Mucosa of descending colon (tissue), 3 donors: ENCODE measurements at regions not wholly inside any gene's neighbourhood (a gene's known extent, or its start where the extent isn't known, plus 50 kb on each side); places are given as distances from the start of the nearest gene placed in this dataset.
"Not testable (repeated sequence)": the region's sequence is repeated elsewhere in the genome, so short reads cannot be mapped to it uniquely, and the experiment has no call there.

Experiments used
- ATAC-seq: fragments of 200-7000 bp; cut with Tn5 transposase; one replicate; pipeline ENCODE4 v1.9.1; 2020; ENCODE audit warnings: mild to moderate bottlenecking, moderate library complexity
- DNase-seq, 3 donors: peaks; one replicate each; pipeline ENCODE4 v3.0.0-alpha.2; 2020
- H3K36me3 ChIP-seq: fragments of 200-600 bp; one replicate; pipeline ENCODE4 v1.8.0; 2021; ENCODE audit warnings: low read depth, mild to moderate bottlenecking
- H3K4me1 ChIP-seq: fragments of 200-600 bp; one replicate; pipeline ENCODE4 v1.8.0; 2021; ENCODE audit warnings: low read depth, mild to moderate bottlenecking
- H3K4me3 ChIP-seq: fragments of 200-600 bp; one replicate; pipeline ENCODE4 v1.8.0; 2021; ENCODE audit warnings: mild to moderate bottlenecking
- H3K9me3 ChIP-seq: fragments of 200-600 bp; one replicate; pipeline ENCODE4 v1.8.0; 2021; ENCODE audit warnings: mild to moderate bottlenecking
- CTCF ChIP-seq: fragments of 200-600 bp; IDR thresholded peaks from one replicate; pipeline ENCODE4 v1.8.0; 2022; ENCODE audit warnings: antibody characterized with exemption, mild to moderate bottlenecking
- intact Hi-C, 2 donors: fragments of 100-400 bp; cut with DNase I in 1 of 2; cut with micrococcal nuclease in 1 of 2; formaldehyde crosslinking; loops; one replicate each; pipeline versions ENCODE4 v1.11.0 to v1.11.1; 2022; cut with DNase I, micrococcal nuclease
- donor health status: DM: no; HTN: no; CAD: no; lungs with moderate emphysema.
- donor health status: DM: no; HTN: no; CAD: no.
- donor health status: DM: no; HTN: yes; CAD: no.

- Histone ChIP-seq H3K9me3 (no peaks in the 10 kb centered on the region), H3K36me3 (no peaks in the 10 kb centered on the region), H3K4me1 (no peaks in the 10 kb centered on the region), H3K4me3 (no peak overlapping the region)
- ATAC-seq (no peak), DNase-seq (no peak)
- TF ChIP-seq CTCF, result no peak
- intact Hi-C loops, result no loop called here
Observed at GRCh38 chr11:42802201-42802899, 509.4 kb upstream of the API5 start.

GRCh38 chr11:42806191-42806590 lies 505.6 kb upstream of the API5 start:
- no peak overlapping the region for H3K4me3 ChIP-seq
- ATAC-seq, result no peak
- no peaks in the 10 kb centered on the region for H3K9me3 ChIP-seq
- no peaks in the 10 kb centered on the region for H3K4me1 ChIP-seq
- no peak for DNase-seq
- no peaks in the 10 kb centered on the region for H3K36me3 ChIP-seq
- intact Hi-C loops, result no loop called here
- TF ChIP-seq CTCF, result no peak

- Histone ChIP-seq H3K4me3 (no peak overlapping the region), H3K9me3 (no peaks in the 10 kb centered on the region), H3K36me3 (no peaks in the 10 kb centered on the region), H3K4me1 (no peaks in the 10 kb centered on the region)
- ATAC-seq (no peak), DNase-seq (no peak)
- TF ChIP-seq CTCF, result no peak
- intact Hi-C loops, result no loop called here
Observed at GRCh38 chr11:42812361-42812760, 499.4 kb upstream of the API5 start.

GRCh38 chr11:42812960-42813359 lies 498.8 kb upstream of the API5 start:
- Histone ChIP-seq H3K9me3 (no peaks in the 10 kb centered on the region), H3K36me3 (no peaks in the 10 kb centered on the region), H3K4me1 (no peaks in the 10 kb centered on the region), H3K4me3 (no peak overlapping the region)
- intact Hi-C loops, result no loop called here
- TF ChIP-seq CTCF, result no peak
- DNase-seq (no peak), ATAC-seq (no peak)

- ATAC-seq, result no peak
- H3K4me3 ChIP-seq, result no peak overlapping the region
- no peak for DNase-seq
- no peak for TF ChIP-seq CTCF
- no peaks in the 10 kb centered on the region for H3K36me3 ChIP-seq
- intact Hi-C loops, result no loop called here
- no peaks in the 10 kb centered on the region for H3K4me1 ChIP-seq
- no peaks in the 10 kb centered on the region for H3K9me3 ChIP-seq
Observed at GRCh38 chr11:42816471-42816870, 495.3 kb upstream of the API5 start.

GRCh38 chr11:42819126-42819525 lies 492.7 kb upstream of the API5 start:
- ATAC-seq (no peak), DNase-seq (no peak)
- no peaks in the 10 kb centered on the region for H3K4me1 ChIP-seq
- no peak for TF ChIP-seq CTCF
- no peaks in the 10 kb centered on the region for H3K9me3 ChIP-seq
- intact Hi-C loops, result no loop called here
- no peak overlapping the region for H3K4me3 ChIP-seq
- H3K36me3 ChIP-seq, result no peaks in the 10 kb centered on the region

GRCh38 chr11:42822188-42822587 lies 489.6 kb upstream of the API5 start:
- not testable (repeated sequence) for DNase-seq

More at GRCh38 chr11:42822188-42822587, 489.6 kb upstream of the API5 start:
- intact Hi-C loops, H3K4me1 ChIP-seq, H3K36me3 ChIP-seq, H3K9me3 ChIP-seq, H3K4me3 ChIP-seq, ATAC-seq: not testable (repeated sequence)
